H1 (cell line): ENCODE measurements at regions not wholly inside any gene's neighbourhood (a gene's known extent, or its start where the extent isn't known, plus 50 kb on each side); places are given as distances from the start of the nearest gene placed in this dataset.

Experiments used
- GABPA ChIP-seq: IDR thresholded peaks from 2 replicates; pipeline ENCODE4 v1.6.1; 2011; ENCODE audit warnings: mild to moderate bottlenecking, low read length, moderate library complexity, borderline replicate concordance; ENCODE audit not compliant: insufficient read depth
- HDAC2 ChIP-seq, 2 experiments: fragments of 300-600 bp in 1 of 2; sonication (generic) in 1 of 2; IDR thresholded peaks; 2 replicates each; pipeline ENCODE4 v1.6.1; 2011 to 2012; ENCODE audit warnings: low read depth in 2 of 2, low read length in 2 of 2, mild to moderate bottlenecking in 2 of 2, moderate library complexity in 2 of 2, borderline replicate concordance in 1 of 2, inconsistent platforms in 1 of 2

GRCh38 chr3:188041895-188042294, 112.1 kb upstream of the LPP start (continued):
- TF ChIP-seq HDAC2 (IDR thresholded peaks at IDR 0.05; ENCODE audit: borderline replicate concordance in 1 of 2, low read depth in 2 of 2, low read length in 2 of 2), result no peak
- TF ChIP-seq GABPA, result no peak
